NOMO-1 treated with DMSO at 0.1 percent for 48 hours (cell line): ENCODE measurements at regions not wholly inside any gene's neighbourhood (a gene's known extent, or its start where the extent isn't known, plus 50 kb on each side); places are given as distances from the start of the nearest gene placed in this dataset.
A peak's percentile ranks its signal among the peaks of the same experiment; 100 is the strongest.

ENCODE experiments used
- DNase-seq: peaks from one replicate; lab custom pipeline; 2025; ENCODE audit not compliant: unreplicated experiment; lab: John Stamatoyannopoulos, UW

GRCh38 chr3:83882701-83883100, 1076.1 kb upstream of the CADM2 start:
- DNase-seq: no peak

GRCh38 chr3:83890039-83890762, 1068.6 kb upstream of the CADM2 start:
- no peak for DNase-seq

- no peak for DNase-seq
Observed at GRCh38 chr3:83890763-83891135, 1068.0 kb upstream of the CADM2 start.

- DNase-seq: no peak
Observed at GRCh38 chr3:83894223-83894622, 1064.6 kb upstream of the CADM2 start.

- no peak for DNase-seq
Observed at GRCh38 chr3:83895892-83896291, 1062.9 kb upstream of the CADM2 start.

GRCh38 chr3:83902787-83903533, 1055.8 kb upstream of the CADM2 start:
- DNase-seq: no peak

- no peak for DNase-seq
Observed at GRCh38 chr3:83913381-83913780, 1045.4 kb upstream of the CADM2 start.

GRCh38 chr3:83926291-83926690, 1032.5 kb upstream of the CADM2 start:
- DNase-seq: no peak

- peak; percentile 23 for DNase-seq
Observed at GRCh38 chr3:83928391-83928790, 1030.4 kb upstream of the CADM2 start.

- DNase-seq: no peak
Observed at GRCh38 chr3:83928903-83929302, 1029.9 kb upstream of the CADM2 start.

GRCh38 chr3:83934192-83935021, 1024.4 kb upstream of the CADM2 start:
- peak; percentile 97 for DNase-seq

GRCh38 chr3:83938491-83938890, 1020.3 kb upstream of the CADM2 start:
- no peak for DNase-seq

- DNase-seq: no peak
Observed at GRCh38 chr3:83941990-83942745, 1016.6 kb upstream of the CADM2 start.

GRCh38 chr3:83946049-83946448, 1012.7 kb upstream of the CADM2 start:
- no peak for DNase-seq

- peak; percentile 82 for DNase-seq
Observed at GRCh38 chr3:83946554-83946953, 1012.2 kb upstream of the CADM2 start.

GRCh38 chr3:83948771-83949170, 1010.0 kb upstream of the CADM2 start:
- no peak for DNase-seq

- peak; percentile 75 for DNase-seq
Observed at GRCh38 chr3:83953417-83954089, 1005.2 kb upstream of the CADM2 start.

- DNase-seq: no peak
Observed at GRCh38 chr3:83956431-83956830, 1002.4 kb upstream of the CADM2 start.

- DNase-seq: no peak
Observed at GRCh38 chr3:83968356-83968755, 990.4 kb upstream of the CADM2 start.

- no peak for DNase-seq
Observed at GRCh38 chr3:83971666-83972065, 987.1 kb upstream of the CADM2 start.
